ENCODE measurements at regions not wholly inside any gene's neighbourhood (a gene's known extent, or its start where the extent isn't known, plus 50 kb on each side); places are given as distances from the start of the nearest gene placed in this dataset.

DNA sequence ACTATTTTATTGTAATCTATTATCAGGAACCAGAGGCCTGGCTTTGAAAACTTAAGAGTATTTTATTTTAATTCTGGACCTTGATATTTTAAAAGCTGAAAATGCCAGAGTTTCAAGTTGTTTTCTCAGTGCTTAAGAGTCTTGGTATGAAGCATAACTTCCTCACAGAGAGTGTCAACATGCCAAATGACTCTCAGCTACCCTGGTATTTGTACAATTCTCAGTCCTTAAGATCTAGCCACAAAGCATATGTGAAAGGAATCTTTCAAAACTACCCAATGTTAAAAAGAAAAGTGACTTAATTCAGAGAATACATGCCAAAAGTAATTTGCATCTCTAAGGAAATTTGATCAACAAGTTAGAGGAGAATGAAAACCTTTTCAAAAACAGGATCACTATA lies 171.9 kb downstream of the DKK2 start:
- TF ChIP-seq EZH2 (IDR thresholded peaks at IDR 0.05) = no peak
- no peak for TF ChIP-seq POLR2AphosphoS5 (IDR thresholded peaks at IDR 0.05; ENCODE audit: borderline replicate concordance, low read depth, low read length)

Data from SK-N-MC (cell line).